Heart left ventricle (tissue), 16 donors: ENCODE measurements at regions not wholly inside any gene's neighbourhood (a gene's known extent, or its start where the extent isn't known, plus 50 kb on each side); places are given as distances from the start of the nearest gene placed in this dataset.

Experiments
- ATAC-seq, 4 donors: fragments of 200-7000 bp; cut with Tn5 transposase; one replicate each; pipeline ENCODE4 v1.9.1; 2020 to 2022; ENCODE audit warnings: moderate library complexity in 4 of 4, mild to moderate bottlenecking in 3 of 4, moderate number of reproducible peaks in 1 of 4
- DNase-seq, 5 donors: peaks; one replicate each; pipeline ENCODE4 v3.0.0-alpha.2; 2020
- H3K27ac ChIP-seq, 12 donors: fragments of 200-600 bp; sonication (generic) in 4 of 12; one replicate each; pipeline versions ENCODE4 v1.5.0 to v1.8.0; 2016 to 2022; ENCODE audit warnings: mild to moderate bottlenecking in 2 of 12
- H3K27me3 ChIP-seq, 9 donors: fragments of 200-600 bp; sonication (generic) in 2 of 9; one replicate each; pipeline versions ENCODE4 v1.5.1 to v1.8.0; 2016 to 2022; ENCODE audit warnings: mild to moderate bottlenecking in 3 of 9
- H3K36me3 ChIP-seq, 9 donors: fragments of 200-600 bp; sonication (generic) in 2 of 9; one replicate each; pipeline versions ENCODE4 v1.5.0 to v1.8.0; 2018 to 2022; ENCODE audit warnings: mild to moderate bottlenecking in 2 of 9
- H3K4me1 ChIP-seq, 12 donors: fragments of 200-600 bp; sonication (generic) in 4 of 12; one replicate each; pipeline versions ENCODE4 v1.5.0 to v1.8.0; 2016 to 2022; ENCODE audit warnings: mild to moderate bottlenecking in 3 of 12
- H3K4me3 ChIP-seq, 12 donors: fragments of 200-600 bp; sonication (generic) in 4 of 12; one replicate each; pipeline versions ENCODE4 v1.5.0 to v1.8.0; 2017 to 2022; ENCODE audit warnings: mild to moderate bottlenecking in 9 of 12, moderate library complexity in 4 of 12
- H3K9me3 ChIP-seq, 12 donors: fragments of 200-600 bp; sonication (generic) in 4 of 12; one replicate each; pipeline versions ENCODE4 v1.5.0 to v1.8.0; 2016 to 2022; ENCODE audit warnings: mild to moderate bottlenecking in 1 of 12
- CTCF ChIP-seq, 12 donors: fragments of 200-600 bp; sonication (generic) in 4 of 12; IDR thresholded peaks; one replicate each; pipeline versions ENCODE4 v1.5.0 to v1.8.0; 2018 to 2022; ENCODE audit warnings: antibody characterized with exemption in 12 of 12, mild to moderate bottlenecking in 5 of 12
- POLR2A ChIP-seq, 2 donors: fragments of 450-650 bp; IDR thresholded peaks; one replicate each; pipeline ENCODE4 v1.6.1; 2017; ENCODE audit warnings: antibody characterized with exemption in 2 of 2, mild to moderate bottlenecking in 2 of 2, moderate library complexity in 2 of 2
- WGBS, 4 donors: extraction: QIAGEN DNeasy Blood & Tissue Kit in 2 of 4; methylation state at CpG; one replicate each; pipeline versions ENCODE4 v1.1.5 to v1.1.7; 2013 to 2018; 5-methylcytosine and 5-hydroxymethylcytosine counted together
- intact Hi-C, 10 donors: fragments of 100-400 bp; cut with DNase I; formaldehyde crosslinking; loops; one replicate each; pipeline versions ENCODE4 v1.11.1 to v1.14.2; 2022
- donor health status: ischemic (EF 13 %, LVEDD 7.1; RV severe dilation, severe dysfunction).
- donor health status: healthy with polysubstance abuse.
- donor health status: DM: no; HTN: yes; CAD: no.
- donor health status: DM: no; HTN: no; CAD: no.
- donor health status: ischemic (EF 25% LVEDD 6.9; RV normal size, moderate dysfunction).
- donor health status: ischemic (EF 25% LVEDD 5.7; RV mildly dilated, moderate dysfunction).
- donor health status: healthy.
- donor health status: DM: yes; HTN: yes; CAD: no.
- donor health status: ischemic (EF 35%, LVEDD 5.7; RV mildly dilated, moderate dysfunction).
- donor health status: nonischemic (EF 11% LVEDD 7.7; RV severe dilation, severe dysfunction).
- donor health status: DM: yes; HTN: yes; CAD: no.
- donor health status: PGD.
- donor health status: ischemic (EF 29% LVEDD 5.4; RV normal size, mild dysfunction).
- donor health status: nonischemic (EF 23%, LVEDD 6.1; RV moderate dilation, normal function).

DNA sequence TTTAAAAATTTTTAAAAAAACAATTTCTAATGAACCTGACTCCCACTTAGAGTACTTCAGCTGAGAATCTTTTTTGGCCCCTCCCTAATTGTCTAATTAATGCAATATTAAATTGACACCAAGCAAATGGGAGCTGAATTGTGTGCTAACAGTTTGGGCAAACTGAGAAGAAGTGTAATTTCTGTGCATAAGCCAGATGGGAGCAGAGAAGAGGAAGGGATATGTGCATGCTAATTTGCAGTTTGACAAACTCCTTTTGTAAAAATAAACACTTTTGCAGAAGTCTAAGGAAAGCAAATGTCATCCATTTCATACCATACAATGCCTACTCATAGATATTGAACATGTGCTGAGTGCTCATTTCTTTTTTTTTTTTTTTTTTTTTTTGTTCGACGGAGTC lies 332.0 kb downstream of the CYRIA start:
- intact Hi-C loops = no loop called here
- no peak for ATAC-seq
- 48 to 64% (median 56%) methylated on average over 2 of the region's 2 CpGs for WGBS, 4 donors

GRCh38 chr2:16332681-16333557 lies 332.7 kb downstream of the CYRIA start:
- WGBS, 4 donors = 67 to 74% (median 70%) methylated on average over 8 of the region's 8 CpGs
- Histone ChIP-seq H3K4me3 (no peak overlapping the region), H3K27ac (no peak overlapping the region), H3K4me1 (peaks cover 0 to 4% (median 0%) of the 10 kb centered on the region in 12 donors), H3K9me3 (no peaks in the 10 kb centered on the region), H3K27me3 (no peaks in the 10 kb centered on the region), H3K36me3 (no peaks in the 10 kb centered on the region)
- ATAC-seq (no peak), DNase-seq (no peak)
- TF ChIP-seq POLR2A (IDR thresholded peaks at IDR 0.05) (no peak), CTCF (IDR thresholded peaks at IDR 0.05) (no peak)
- intact Hi-C loops = no loop called here

More for the DNA sequence above, 332.0 kb downstream of the CYRIA start:
- no peak for DNase-seq
- Histone ChIP-seq H3K27ac (no peak overlapping the region), H3K36me3 (no peaks in the 10 kb centered on the region), H3K4me3 (no peak overlapping the region), H3K27me3 (no peaks in the 10 kb centered on the region), H3K4me1 (peaks cover 0 to 4% (median 0%) of the 10 kb centered on the region in 12 donors), H3K9me3 (peaks cover 0 to 5% (median under 1%) of the 10 kb centered on the region in 12 donors)
- TF ChIP-seq POLR2A (IDR thresholded peaks at IDR 0.05) (no peak), CTCF (IDR thresholded peaks at IDR 0.05) (no peak)

- WGBS, 4 donors = 79 to 96% (median 88%) methylated on average over 2 of the region's 2 CpGs
- no peak overlapping the region for H3K27ac ChIP-seq
- H3K4me3 ChIP-seq = no peak overlapping the region
- peaks cover 0 to 4% (median 0%) of the 10 kb centered on the region in 12 donors for H3K4me1 ChIP-seq
- no peaks in the 10 kb centered on the region for H3K9me3 ChIP-seq
- ATAC-seq = no peak
- intact Hi-C loops = no loop called here
- no peaks in the 10 kb centered on the region for H3K27me3 ChIP-seq
- H3K36me3 ChIP-seq = no peaks in the 10 kb centered on the region
- TF ChIP-seq POLR2A (IDR thresholded peaks at IDR 0.05) (no peak), CTCF (IDR thresholded peaks at IDR 0.05) (no peak)
- DNase-seq = no peak
These were observed 333.9 kb downstream of the CYRIA start for GRCh38 chr2:16331772-16332171.

- H3K4me3 ChIP-seq = no peak overlapping the region
- 13 to 33% (median 23%) methylated on average over 5 of the region's 5 CpGs for WGBS, 4 donors
- no peak for TF ChIP-seq CTCF (IDR thresholded peaks at IDR 0.05)
- no peak for TF ChIP-seq POLR2A (IDR thresholded peaks at IDR 0.05)
- H3K4me1 ChIP-seq = peaks cover 0 to 4% (median 0%) of the 10 kb centered on the region in 12 donors
- peak in 2 of 4 donors; percentile 89 to 94 for ATAC-seq
- intact Hi-C loops = no loop called here
- H3K27me3 ChIP-seq = no peaks in the 10 kb centered on the region
- H3K9me3 ChIP-seq = no peaks in the 10 kb centered on the region
- DNase-seq = peak in 4 of 5 donors; percentile 59 to 81 (median 62)
- no peak overlapping the region for H3K27ac ChIP-seq
- no peaks in the 10 kb centered on the region for H3K36me3 ChIP-seq
These were observed 334.7 kb downstream of the CYRIA start for GRCh38 chr2:16330982-16331381.
